Inferior parietal cortex (tissue), 1 donor: ENCODE measurements at regions not wholly inside any gene's neighbourhood (a gene's known extent, or its start where the extent isn't known, plus 50 kb on each side); places are given as distances from the start of the nearest gene placed in this dataset.

Experiments
- DNase-seq: peaks from one replicate; pipeline ENCODE4 v3.0.0-alpha.2; 2016; ENCODE audit errors: extremely low spot score

- no peak for DNase-seq
These were observed 71.3 kb downstream of the CPN2 start for GRCh38 chr3:194279701-194280360.

GRCh38 chr3:194280777-194281176, 70.4 kb downstream of the CPN2 start:
- DNase-seq, result no peak

GRCh38 chr3:194281306-194281705, 69.8 kb downstream of the CPN2 start:
- no peak for DNase-seq

GRCh38 chr3:194281766-194282165, 69.4 kb downstream of the CPN2 start:
- DNase-seq, result no peak

- DNase-seq, result no peak
These were observed 68.5 kb downstream of the CPN2 start for GRCh38 chr3:194282436-194283122.

- no peak for DNase-seq
These were observed 67.7 kb downstream of the CPN2 start for GRCh38 chr3:194283221-194284006.

GRCh38 chr3:194284351-194284750, 66.8 kb downstream of the CPN2 start:
- DNase-seq, result no peak

GRCh38 chr3:194285024-194285849, 65.9 kb downstream of the CPN2 start:
- DNase-seq, result no peak

GRCh38 chr3:194285850-194286197, 65.3 kb downstream of the CPN2 start:
- DNase-seq, result no peak

GRCh38 chr3:194286375-194287146, 64.6 kb downstream of the CPN2 start:
- DNase-seq, result no peak

GRCh38 chr3:194287374-194287773, 63.8 kb downstream of the CPN2 start:
- DNase-seq, result no peak

- no peak for DNase-seq
These were observed 63.0 kb downstream of the CPN2 start for GRCh38 chr3:194287977-194288706.
